ENCODE measurements at regions not wholly inside any gene's neighbourhood (a gene's known extent, or its start where the extent isn't known, plus 50 kb on each side); places are given as distances from the start of the nearest gene placed in this dataset.

GRCh38 chr3:120544361-120544760 lies 51.8 kb upstream of the NDUFB4 start:
- DNase-seq (ENCODE audit: low spot score), result no peak

- DNase-seq (ENCODE audit: low spot score), result no peak
These were observed 59.5 kb upstream of the NDUFB4 start for GRCh38 chr3:120536642-120537041.

GRCh38 chr3:120532969-120533368 lies 63.2 kb upstream of the NDUFB4 start:
- DNase-seq (ENCODE audit: low spot score), result no peak

GRCh38 chr3:120528163-120528562 lies 68.0 kb upstream of the NDUFB4 start:
- DNase-seq (ENCODE audit: low spot score), result no peak

- no peak for DNase-seq (ENCODE audit: low spot score)
These were observed 69.9 kb upstream of the NDUFB4 start for GRCh38 chr3:120526011-120526870.

GRCh38 chr3:120524171-120524923 lies 71.8 kb upstream of the NDUFB4 start:
- peak; percentile 21 for DNase-seq (ENCODE audit: low spot score)

GRCh38 chr3:120516136-120516535 lies 65.3 kb upstream of the FSTL1 start:
- no peak for DNase-seq (ENCODE audit: low spot score)

GRCh38 chr3:120512655-120513054 lies 61.9 kb upstream of the FSTL1 start:
- no peak for DNase-seq (ENCODE audit: low spot score)

- DNase-seq (ENCODE audit: low spot score), result peak; percentile 55
These were observed 56.3 kb upstream of the FSTL1 start for GRCh38 chr3:120506828-120507774.

- peak; percentile 26 for DNase-seq (ENCODE audit: low spot score)
These were observed 55.5 kb upstream of the FSTL1 start for GRCh38 chr3:120506076-120506827.

GRCh38 chr3:120503727-120504616 lies 53.2 kb upstream of the FSTL1 start:
- no peak for DNase-seq (ENCODE audit: low spot score)

- DNase-seq (ENCODE audit: low spot score), result no peak
These were observed 51.3 kb upstream of the FSTL1 start for GRCh38 chr3:120502116-120502515.
